ENCODE measurements at regions not wholly inside any gene's neighbourhood (a gene's known extent, or its start where the extent isn't known, plus 50 kb on each side); places are given as distances from the start of the nearest gene placed in this dataset.

DNA sequence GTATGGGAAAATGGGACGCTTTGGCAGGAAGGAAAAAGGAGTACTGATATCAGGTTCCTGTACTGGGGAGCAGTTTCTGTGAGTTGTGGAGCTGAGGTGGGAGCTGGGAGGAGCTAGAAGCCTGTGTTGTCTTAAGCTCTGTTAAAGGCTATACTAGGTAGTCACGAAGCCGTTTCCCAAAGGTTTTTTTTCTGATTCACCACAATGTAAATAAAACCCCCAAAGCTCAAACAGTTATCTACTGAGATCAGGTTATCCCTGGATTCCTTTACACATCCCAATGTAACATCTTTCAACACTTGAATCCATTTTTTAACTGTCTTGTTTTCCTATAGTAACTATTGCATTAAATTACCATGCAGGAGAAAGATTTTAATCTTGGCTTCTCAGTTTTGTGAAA is 297.4 kb upstream of the SFRP2 start:
- TF ChIP-seq, protein P1, sequence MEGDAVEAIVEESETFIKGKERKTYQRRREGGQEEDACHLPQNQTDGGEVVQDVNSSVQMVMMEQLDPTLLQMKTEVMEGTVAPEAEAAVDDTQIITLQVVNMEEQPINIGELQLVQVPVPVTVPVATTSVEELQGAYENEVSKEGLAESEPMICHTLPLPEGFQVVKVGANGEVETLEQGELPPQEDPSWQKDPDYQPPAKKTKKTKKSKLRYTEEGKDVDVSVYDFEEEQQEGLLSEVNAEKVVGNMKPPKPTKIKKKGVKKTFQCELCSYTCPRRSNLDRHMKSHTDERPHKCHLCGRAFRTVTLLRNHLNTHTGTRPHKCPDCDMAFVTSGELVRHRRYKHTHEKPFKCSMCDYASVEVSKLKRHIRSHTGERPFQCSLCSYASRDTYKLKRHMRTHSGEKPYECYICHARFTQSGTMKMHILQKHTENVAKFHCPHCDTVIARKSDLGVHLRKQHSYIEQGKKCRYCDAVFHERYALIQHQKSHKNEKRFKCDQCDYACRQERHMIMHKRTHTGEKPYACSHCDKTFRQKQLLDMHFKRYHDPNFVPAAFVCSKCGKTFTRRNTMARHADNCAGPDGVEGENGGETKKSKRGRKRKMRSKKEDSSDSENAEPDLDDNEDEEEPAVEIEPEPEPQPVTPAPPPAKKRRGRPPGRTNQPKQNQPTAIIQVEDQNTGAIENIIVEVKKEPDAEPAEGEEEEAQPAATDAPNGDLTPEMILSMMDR (conservative IDR thresholded peaks at IDR 0.05; ENCODE audit: low read length), result no peak
- no peak overlapping the region for H3K4me3 ChIP-seq (ENCODE audit: low read length)
- DNase-seq (ENCODE audit: low read depth), result no peak

DNA sequence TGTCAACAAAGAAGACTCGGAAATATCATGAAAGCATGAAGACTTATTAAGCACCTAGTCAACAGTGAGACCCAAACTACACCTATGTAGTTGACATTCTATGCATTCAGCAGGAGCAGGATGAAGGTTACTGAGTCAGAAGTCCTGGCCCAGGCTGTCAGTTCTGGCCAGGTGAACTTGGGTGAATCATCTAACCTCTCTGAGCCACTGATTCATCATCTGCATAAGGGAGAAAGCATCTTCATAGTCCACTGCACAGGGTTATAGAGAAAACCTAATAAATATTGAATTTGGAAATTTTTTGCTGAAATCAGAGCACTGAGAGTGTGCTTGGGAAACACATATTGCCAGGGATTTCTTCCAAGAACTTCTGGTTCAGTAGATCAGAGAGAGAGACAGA is 296.0 kb upstream of the SFRP2 start:
- no peak for DNase-seq (ENCODE audit: low read depth)
- H3K4me3 ChIP-seq (ENCODE audit: low read length), result no peak overlapping the region
- TF ChIP-seq, protein P1 (conservative IDR thresholded peaks at IDR 0.05; ENCODE audit: low read length), result no peak

DNA sequence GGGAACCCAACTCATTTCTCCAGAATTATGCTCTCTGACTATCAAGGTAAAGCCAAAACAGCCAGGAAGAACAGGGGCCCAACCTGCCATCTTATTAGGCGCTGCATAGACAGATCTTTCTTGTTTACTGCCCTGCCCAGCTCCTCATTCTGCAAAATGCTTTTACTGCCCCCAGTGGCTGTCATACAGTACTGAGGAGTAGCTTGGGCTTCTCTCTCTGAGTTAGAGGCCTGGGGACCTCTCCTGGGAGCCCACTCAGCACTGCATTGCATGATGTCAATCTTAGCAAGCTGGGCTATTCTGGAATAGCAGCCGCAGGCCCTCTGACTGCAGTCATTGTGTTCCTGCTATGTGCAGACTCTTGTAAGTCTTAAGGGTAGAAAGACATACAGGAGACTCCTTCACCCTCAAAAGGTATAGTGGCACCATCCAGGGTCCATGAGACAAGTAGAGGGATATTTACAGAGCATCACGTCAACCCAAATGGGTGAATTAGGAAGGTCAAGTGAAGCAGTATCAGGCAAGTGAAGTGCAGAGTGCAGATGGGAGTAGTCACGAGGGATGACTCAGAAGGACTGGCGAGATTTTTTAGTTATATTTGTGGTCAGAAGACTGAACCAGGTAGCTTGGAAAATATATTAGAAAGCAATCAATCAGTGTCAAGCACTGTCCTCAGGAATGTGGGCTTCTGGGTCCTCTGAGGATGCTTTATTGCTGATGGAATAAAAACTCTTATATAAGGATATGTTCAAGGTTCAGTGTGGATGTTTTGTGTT is 294.1 kb upstream of the SFRP2 start:
- TF ChIP-seq, protein P1 (conservative IDR thresholded peaks at IDR 0.05; ENCODE audit: low read length), result peak; percentile 40
- peak; percentile 6 for DNase-seq (ENCODE audit: low read depth)
- no peak overlapping the region for H3K4me3 ChIP-seq (ENCODE audit: low read length)

DNA sequence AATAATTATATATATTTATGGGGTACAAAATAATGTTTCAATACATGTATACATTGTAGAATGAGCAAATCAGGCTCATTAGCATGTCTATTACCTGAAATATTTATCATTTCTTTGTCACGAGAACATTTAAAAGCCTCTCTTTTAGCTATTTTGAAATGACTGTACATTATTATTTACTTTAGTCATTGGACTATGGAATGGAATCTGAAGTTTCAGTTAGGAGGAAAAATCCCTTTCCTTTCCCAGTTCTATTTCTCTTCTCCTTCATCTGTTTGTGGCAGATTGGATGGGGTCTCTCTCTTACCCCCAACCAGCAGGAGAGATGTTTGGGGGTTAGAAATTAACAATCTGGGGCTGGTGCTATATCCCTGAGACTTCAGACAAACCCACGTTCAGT is 292.5 kb upstream of the SFRP2 start:
- no peak overlapping the region for H3K4me3 ChIP-seq (ENCODE audit: low read length)
- no peak for DNase-seq (ENCODE audit: low read depth)
- TF ChIP-seq, protein P1 (conservative IDR thresholded peaks at IDR 0.05; ENCODE audit: low read length), result no peak

DNA sequence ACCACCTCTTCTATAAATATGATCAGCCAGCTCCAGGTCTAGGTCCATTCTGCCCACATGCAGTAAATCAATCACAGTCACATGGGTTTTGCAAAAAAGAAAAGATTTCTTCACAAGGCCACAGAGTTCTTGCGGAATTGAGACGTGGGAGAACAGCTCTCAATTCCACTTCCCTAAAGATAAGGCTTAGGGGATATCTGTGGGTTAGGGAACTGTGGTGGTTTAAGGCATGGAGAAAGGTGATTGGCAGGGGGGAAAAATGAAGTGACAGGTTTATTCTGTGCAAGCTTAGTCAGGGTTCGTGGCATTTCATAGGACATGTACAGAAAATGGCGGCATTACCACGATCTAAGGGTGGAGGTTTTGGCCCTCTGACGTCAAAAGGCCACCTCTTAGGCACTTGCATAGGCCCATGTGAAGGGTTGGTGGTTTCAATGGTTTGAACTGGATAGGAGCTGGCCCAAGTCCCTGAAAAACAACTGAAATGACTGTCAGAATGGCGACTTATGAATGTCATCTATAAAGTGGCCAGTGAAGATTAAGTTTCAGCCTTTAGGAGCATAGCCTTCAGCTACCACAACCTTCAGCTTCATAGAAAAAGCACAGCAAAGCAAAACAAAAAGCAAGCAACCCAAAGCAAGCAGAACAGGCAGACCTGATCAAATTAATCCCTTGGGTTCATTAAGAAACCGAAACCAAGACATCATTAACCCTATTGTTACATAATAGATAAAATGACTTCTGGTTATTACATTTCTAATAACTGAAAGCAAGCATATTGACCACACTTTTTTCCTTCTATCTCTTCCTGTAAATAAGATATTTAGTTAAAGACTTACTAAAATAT is 289.8 kb upstream of the SFRP2 start:
- no peak for DNase-seq (ENCODE audit: low read depth)
- TF ChIP-seq, protein P1 (conservative IDR thresholded peaks at IDR 0.05; ENCODE audit: low read length), result no peak
- H3K4me3 ChIP-seq (ENCODE audit: low read length), result no peak overlapping the region

DNA sequence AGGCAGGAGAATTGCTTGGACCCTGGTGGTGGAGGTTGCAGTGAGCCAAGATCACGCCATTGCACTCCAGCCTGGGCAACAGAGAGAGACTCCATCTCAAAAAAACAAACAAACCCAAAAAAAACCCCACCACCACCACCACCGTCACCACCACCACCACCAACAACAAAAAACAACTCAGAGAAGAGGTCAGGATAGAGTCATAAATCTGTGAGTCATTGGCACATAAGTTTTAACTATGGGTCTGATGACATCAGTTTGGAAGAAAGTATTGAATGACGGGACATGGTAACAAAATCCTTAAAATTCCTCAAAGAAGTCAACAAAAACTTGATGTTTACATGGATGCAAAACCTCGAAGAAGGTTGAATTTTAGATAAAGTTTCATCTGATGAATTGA is 288.0 kb upstream of the SFRP2 start:
- peak; percentile 16 for DNase-seq (ENCODE audit: low read depth)
- H3K4me3 ChIP-seq (ENCODE audit: low read length), result no peak overlapping the region
- TF ChIP-seq, protein P1 (conservative IDR thresholded peaks at IDR 0.05; ENCODE audit: low read length), result no peak

Measured in AG10803 (cell line).